IMR-90 (cell line): ENCODE measurements at regions not wholly inside any gene's neighbourhood (a gene's known extent, or its start where the extent isn't known, plus 50 kb on each side); places are given as distances from the start of the nearest gene placed in this dataset.

Source experiments
- ATAC-seq: fragments of 200-7000 bp; cut with Tn5 transposase; 2 replicates; pipeline ENCODE4 v1.9.1; 2020; ENCODE audit warnings: low read depth, mild to moderate bottlenecking, moderate library complexity
- BruUV-seq: library from RNA; stranded (reverse); fragments of 400-500 nt; replicated peaks from 2 replicates; lab custom pipeline; 2021; lab: Mats Ljungman, UMichigan
- CTCF ChIA-PET: fragments of 300-600 bp; formaldehyde crosslinking; extraction: SDS; loops from one replicate; lab custom pipeline; 2021; ENCODE audit warnings: antibody characterized with exemption; lab: Yijun Ruan, JAX
- POLR2A ChIA-PET: fragments of 300-600 bp; sonication (Branson Sonifier 250); formaldehyde crosslinking; loops from one replicate; lab custom pipeline; 2022; ENCODE audit warnings: antibody characterized with exemption; ENCODE audit not compliant: unreplicated experiment; lab: Charles Lee
- DNase-seq: peaks from one replicate; pipeline ENCODE4 v3.0.0; 2013
- H2AFZ ChIP-seq: replicated peaks from 2 replicates; pipeline ENCODE3; 2013; ENCODE audit warnings: low read length, mild to moderate bottlenecking; ENCODE audit not compliant: poor library complexity
- H2AK5ac ChIP-seq: 2 replicates; pipeline ENCODE4 v1.6.1; 2013; ENCODE audit warnings: low read depth, low read length, inconsistent platforms
- H2AK9ac ChIP-seq: replicated peaks from 2 replicates; pipeline ENCODE3; 2013; ENCODE audit warnings: mild to moderate bottlenecking, low read depth, low read length, moderate library complexity; ENCODE audit not compliant: poor library complexity
- H2BK120ac ChIP-seq: 2 replicates; pipeline ENCODE4 v1.6.1; 2013; ENCODE audit warnings: low read depth, low read length, inconsistent platforms
- H2BK15ac ChIP-seq: 3 replicates; pipeline ENCODE4 v1.6.1; 2013; ENCODE audit warnings: low read depth, low read length, inconsistent platforms
- H2BK20ac ChIP-seq: 2 replicates; pipeline ENCODE4 v1.6.1; 2013; ENCODE audit warnings: low read depth, mild to moderate bottlenecking, inconsistent platforms, low read length, moderate library complexity
- H2BK5ac ChIP-seq: 2 replicates; pipeline ENCODE4 v1.6.1; 2013; ENCODE audit warnings: mild to moderate bottlenecking, low read depth, low read length, inconsistent platforms; ENCODE audit not compliant: poor library complexity, severe bottlenecking
- H3K14ac ChIP-seq: replicated peaks from 2 replicates; pipeline ENCODE4 v1.6.1; 2013; ENCODE audit warnings: low read depth, low read length, inconsistent platforms
- H3K18ac ChIP-seq: 2 replicates; pipeline ENCODE4 v1.6.1; 2013; ENCODE audit warnings: low read depth, low read length, control low read depth
- H3K23ac ChIP-seq: 2 replicates; pipeline ENCODE4 v1.6.1; 2013; ENCODE audit warnings: low read depth, low read length, inconsistent platforms
- H3K27ac ChIP-seq: 2 replicates; pipeline ENCODE4 v1.5.1; 2013; ENCODE audit warnings: mild to moderate bottlenecking, control low read depth, low read length; ENCODE audit not compliant: insufficient read depth
- H3K27me3 ChIP-seq: 2 replicates; pipeline ENCODE4 v1.6.1; 2013; ENCODE audit warnings: low read length; ENCODE audit not compliant: control insufficient read depth, insufficient read depth
- H3K36me3 ChIP-seq: 2 replicates; pipeline ENCODE4 v1.6.1; 2013; ENCODE audit warnings: low read length, mixed read lengths; ENCODE audit not compliant: control insufficient read depth, insufficient read depth
- H3K4ac ChIP-seq: 2 replicates; pipeline ENCODE4 v1.6.1; 2013; ENCODE audit warnings: low read depth, low read length, inconsistent platforms
- H3K4me1 ChIP-seq: 2 replicates; pipeline ENCODE4 v1.6.1; 2013; ENCODE audit warnings: low read length, mixed read lengths; ENCODE audit not compliant: control insufficient read depth, insufficient read depth
- H3K4me2 ChIP-seq: 2 replicates; pipeline ENCODE4 v1.6.1; 2013; ENCODE audit warnings: low read depth, mild to moderate bottlenecking, control low read depth, low read length, moderate library complexity
- H3K4me3 ChIP-seq: 2 replicates; pipeline ENCODE4 v1.5.1; 2013; ENCODE audit warnings: low read depth, mild to moderate bottlenecking, control low read depth, low read length, moderate library complexity; ENCODE audit not compliant: insufficient read depth
- H3K56ac ChIP-seq: 2 replicates; pipeline ENCODE4 v1.6.1; 2013; ENCODE audit warnings: low read length, inconsistent platforms; ENCODE audit not compliant: insufficient read depth; ENCODE audit errors: extremely low read depth
- H3K79me1 ChIP-seq, 2 experiments: 2 replicates each; pipeline ENCODE4 v1.6.1; 2013; ENCODE audit warnings: low read length in 2 of 2, inconsistent platforms in 1 of 2, low read depth in 1 of 2
- H3K9ac ChIP-seq: 2 replicates; pipeline ENCODE4 v1.6.1; 2013; ENCODE audit warnings: low read depth, low read length, control low read depth
- H3K9me1 ChIP-seq: 2 replicates; pipeline ENCODE4 v1.6.1; 2013; ENCODE audit warnings: low read length, inconsistent platforms; ENCODE audit not compliant: insufficient read depth
- H3K9me3 ChIP-seq: 2 replicates; pipeline ENCODE4 v1.6.1; 2013; ENCODE audit warnings: low read length; ENCODE audit not compliant: control insufficient read depth, insufficient read depth
- H4K20me1 ChIP-seq: 2 replicates; pipeline ENCODE4 v1.6.1; 2013; ENCODE audit warnings: low read length, inconsistent platforms; ENCODE audit not compliant: insufficient read depth
- H4K5ac ChIP-seq: 2 replicates; pipeline ENCODE4 v1.6.1; 2013; ENCODE audit warnings: mild to moderate bottlenecking, low read depth, low read length, control low read depth
- H4K8ac ChIP-seq, 2 experiments: 2 replicates each; pipeline ENCODE4 v1.6.1; 2013; ENCODE audit warnings: low read depth in 2 of 2, low read length in 2 of 2, control low read depth in 1 of 2, inconsistent platforms in 1 of 2
- H4K91ac ChIP-seq: 2 replicates; pipeline ENCODE4 v1.6.1; 2013; ENCODE audit warnings: low read depth, low read length, inconsistent platforms; ENCODE audit not compliant: insufficient read depth
- CEBPB ChIP-seq: IDR thresholded peaks from 2 replicates; pipeline ENCODE4 v1.6.1; 2012; ENCODE audit warnings: low read depth, low read length, improper control_type of control experiment
- MAFK ChIP-seq: IDR thresholded peaks from 2 replicates; pipeline ENCODE4 v1.6.1; 2012; ENCODE audit warnings: low read depth, low read length, improper control_type of control experiment
- MAZ ChIP-seq: IDR thresholded peaks from 2 replicates; pipeline ENCODE4 v1.6.1; 2012; ENCODE audit warnings: low read depth, mild to moderate bottlenecking, low read length, improper control_type of control experiment, moderate library complexity, borderline replicate concordance
- POLR2A ChIP-seq: IDR thresholded peaks from 2 replicates; pipeline ENCODE4 v1.6.1; 2012; ENCODE audit warnings: mild to moderate bottlenecking, low read depth, low read length
- RFX5 ChIP-seq: IDR thresholded peaks from 2 replicates; pipeline ENCODE4 v1.8.0; 2012; ENCODE audit warnings: low read depth, mild to moderate bottlenecking, low read length, moderate library complexity
- WGBS, 2 experiments: methylation state at CpG; one replicate each; pipeline versions ENCODE4 v1.1.5 to v1.1.7; 2013; ENCODE audit warnings: missing lambda C conversion rate in 2 of 2; ENCODE audit not compliant: insufficient read length in 1 of 2; ENCODE audit errors: extremely low coverage in 2 of 2; 5-methylcytosine and 5-hydroxymethylcytosine counted together
- dilution Hi-C: fragments of 300-500 bp; cut with HindIII; formaldehyde crosslinking; loops from one replicate; pipeline ENCODE4 v1.14.3; 2018; ENCODE audit warnings: low sequenced_read_pairs; ENCODE audit not compliant: unreplicated experiment
- in situ Hi-C: fragments of 300-500 bp; cut with MboI; formaldehyde crosslinking; loops from 3 replicates; pipeline ENCODE4 v1.14.3; 2019; ENCODE audit warnings: low sequenced_read_pairs, inconsistent platforms, mixed read lengths
- intact Hi-C: fragments of 100-400 bp; cut with micrococcal nuclease; formaldehyde crosslinking; loops from 2 replicates; pipeline ENCODE4 v1.10.0; 2022
- TF ChIP-seq, protein P1 (sequence below): conservative IDR thresholded peaks from 2 replicates; pipeline ENCODE4 v1.5.1; 2012; ENCODE audit warnings: mild to moderate bottlenecking, low read depth, low read length, improper control_type of control experiment

DNA sequence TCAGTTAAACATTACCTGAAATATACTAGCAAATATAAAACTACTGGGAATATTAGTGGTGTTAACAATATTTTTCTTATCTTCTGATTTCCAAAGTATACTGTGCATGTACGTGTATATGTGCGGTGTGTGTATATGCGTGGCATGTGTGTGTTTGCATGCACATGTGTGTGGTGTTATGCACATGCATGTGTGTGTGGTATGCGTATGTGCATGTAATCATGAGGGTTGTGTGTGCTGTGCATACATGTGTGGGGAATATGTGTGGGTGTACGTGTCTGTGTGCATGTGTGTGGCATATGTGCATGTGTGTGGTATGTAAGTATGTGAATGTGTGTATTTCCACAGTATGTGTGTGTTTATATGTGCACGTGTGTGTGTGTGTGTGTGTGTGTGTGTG, 640.2 kb downstream of the TSN start:
- Histone ChIP-seq H3K4ac (no peak overlapping the region), H3K18ac (no peak overlapping the region), H3K4me1 (no peaks in the 10 kb centered on the region), H2BK20ac (no peak overlapping the region), H2BK5ac (no peak overlapping the region), H3K23ac (no peak overlapping the region), H3K27ac (no peak overlapping the region), H3K79me1 (no peaks in the 10 kb centered on the region), H3K9me3 (peaks cover 7% of the 10 kb centered on the region; the same call in 1 of the 2 replicates), H2AFZ (no peak overlapping the region), H4K5ac (no peak overlapping the region), H2BK15ac (no peak overlapping the region), H3K9ac (no peak overlapping the region), H2AK9ac (no peak overlapping the region), H3K4me2 (no peak overlapping the region), H2AK5ac (no peak overlapping the region), H3K9me1 (no peaks in the 10 kb centered on the region), H3K27me3 (no peaks in the 10 kb centered on the region), H3K4me3 (no peak overlapping the region), H4K20me1 (no peaks in the 10 kb centered on the region), H3K36me3 (no peaks in the 10 kb centered on the region), H4K91ac (no peak overlapping the region), H4K8ac (no peak overlapping the region), H3K14ac (no peak overlapping the region), H3K56ac (no peak overlapping the region), H2BK120ac (no peak overlapping the region)
- dilution Hi-C loops (no loop called here), in situ Hi-C loops (no loop called here), intact Hi-C loops (no loop called here)
- DNase-seq (no peak), ATAC-seq (no peak)
- 63% methylated on average over 3 of the region's 6 CpGs; no CpG with 5 or more reads in 1 of the 2 experiments for WGBS, 2 experiments
- CTCF ChIA-PET = no interaction called here
- POLR2A ChIA-PET = no interaction called here
- no TSS peak for BruUV-seq
- no peak for TF ChIP-seq RFX5
- TF ChIP-seq CEBPB = no peak
- TF ChIP-seq, protein P1, sequence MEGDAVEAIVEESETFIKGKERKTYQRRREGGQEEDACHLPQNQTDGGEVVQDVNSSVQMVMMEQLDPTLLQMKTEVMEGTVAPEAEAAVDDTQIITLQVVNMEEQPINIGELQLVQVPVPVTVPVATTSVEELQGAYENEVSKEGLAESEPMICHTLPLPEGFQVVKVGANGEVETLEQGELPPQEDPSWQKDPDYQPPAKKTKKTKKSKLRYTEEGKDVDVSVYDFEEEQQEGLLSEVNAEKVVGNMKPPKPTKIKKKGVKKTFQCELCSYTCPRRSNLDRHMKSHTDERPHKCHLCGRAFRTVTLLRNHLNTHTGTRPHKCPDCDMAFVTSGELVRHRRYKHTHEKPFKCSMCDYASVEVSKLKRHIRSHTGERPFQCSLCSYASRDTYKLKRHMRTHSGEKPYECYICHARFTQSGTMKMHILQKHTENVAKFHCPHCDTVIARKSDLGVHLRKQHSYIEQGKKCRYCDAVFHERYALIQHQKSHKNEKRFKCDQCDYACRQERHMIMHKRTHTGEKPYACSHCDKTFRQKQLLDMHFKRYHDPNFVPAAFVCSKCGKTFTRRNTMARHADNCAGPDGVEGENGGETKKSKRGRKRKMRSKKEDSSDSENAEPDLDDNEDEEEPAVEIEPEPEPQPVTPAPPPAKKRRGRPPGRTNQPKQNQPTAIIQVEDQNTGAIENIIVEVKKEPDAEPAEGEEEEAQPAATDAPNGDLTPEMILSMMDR = no peak
- TF ChIP-seq POLR2A = no peak
- TF ChIP-seq MAZ = no peak
- TF ChIP-seq MAFK = no peak
